Stimulated activated effector memory CD8-positive, alpha-beta T cell treated with anti-CD3 and anti-CD28 coated beads, Interleukin-12 subunit alpha, Interleukin-12 subunit beta, amount 100 ng/mL, for 72 hours (primary cell): ENCODE measurements at regions not wholly inside any gene's neighbourhood (a gene's known extent, or its start where the extent isn't known, plus 50 kb on each side); places are given as distances from the start of the nearest gene placed in this dataset.

Source experiments
- ATAC-seq: fragments of 150-1000 bp; cut with Tn5 transposase; 2 replicates; pipeline ENCODE4 v1.10.0; 2021
- DNase-seq, 2 donors: peaks; one replicate each; pipeline ENCODE4 v3.0.0; 2021 to 2022; ENCODE audit warnings: low spot score in 2 of 2
- H3K27ac Mint-ChIP-seq: one replicate; pipeline ENCODE4 v1.8.0; 2022; ENCODE audit warnings: mild to moderate bottlenecking, mixed read lengths
- H3K36me3 Mint-ChIP-seq: one replicate; pipeline ENCODE4 v1.8.0; 2022; ENCODE audit warnings: mild to moderate bottlenecking, mixed read lengths
- H3K4me1 Mint-ChIP-seq: one replicate; pipeline ENCODE4 v1.8.0; 2022; ENCODE audit warnings: mixed read lengths
- H3K4me3 Mint-ChIP-seq: one replicate; pipeline ENCODE4 v1.8.0; 2022; ENCODE audit warnings: mild to moderate bottlenecking, mixed read lengths
- H3K9me3 Mint-ChIP-seq: one replicate; pipeline ENCODE4 v1.8.0; 2022; ENCODE audit warnings: mixed read lengths

GRCh38 chr14:62308316-62308715 lies 546.1 kb downstream of the SNAPC1 start:
- Mint-ChIP-seq H3K36me3 (no peaks in the 10 kb centered on the region), H3K9me3 (no peaks in the 10 kb centered on the region), H3K4me1 (no peaks in the 10 kb centered on the region), H3K4me3 (no peak overlapping the region), H3K27ac (no peak overlapping the region)
- no peak for DNase-seq
- no peak for ATAC-seq

GRCh38 chr14:62308891-62309290 lies 546.7 kb downstream of the SNAPC1 start:
- Mint-ChIP-seq H3K4me1 (no peaks in the 10 kb centered on the region), H3K27ac (no peak overlapping the region), H3K4me3 (no peak overlapping the region), H3K36me3 (no peaks in the 10 kb centered on the region), H3K9me3 (no peaks in the 10 kb centered on the region)
- DNase-seq (no peak), ATAC-seq (no peak)

- no peaks in the 10 kb centered on the region for H3K4me1 Mint-ChIP-seq
- DNase-seq (no peak), ATAC-seq (no peak)
- no peak overlapping the region for H3K4me3 Mint-ChIP-seq
- H3K9me3 Mint-ChIP-seq = no peaks in the 10 kb centered on the region
- H3K27ac Mint-ChIP-seq = no peak overlapping the region
- no peaks in the 10 kb centered on the region for H3K36me3 Mint-ChIP-seq
These were observed 551.0 kb downstream of the SNAPC1 start for GRCh38 chr14:62313212-62313611.

- ATAC-seq (no peak), DNase-seq (no peak)
- Mint-ChIP-seq H3K36me3 (no peaks in the 10 kb centered on the region), H3K4me3 (no peak overlapping the region), H3K4me1 (no peaks in the 10 kb centered on the region), H3K27ac (no peak overlapping the region), H3K9me3 (no peaks in the 10 kb centered on the region)
These were observed 552.0 kb downstream of the SNAPC1 start for GRCh38 chr14:62314221-62314620.

- Mint-ChIP-seq H3K4me1 (no peaks in the 10 kb centered on the region), H3K4me3 (no peak overlapping the region), H3K9me3 (no peaks in the 10 kb centered on the region), H3K27ac (no peak overlapping the region), H3K36me3 (no peaks in the 10 kb centered on the region)
- DNase-seq (no peak), ATAC-seq (no peak)
These were observed 552.7 kb downstream of the SNAPC1 start for GRCh38 chr14:62314871-62315270.

GRCh38 chr14:62315631-62316030 lies 553.4 kb downstream of the SNAPC1 start:
- ATAC-seq (no peak), DNase-seq (no peak)
- Mint-ChIP-seq H3K36me3 (no peaks in the 10 kb centered on the region), H3K4me1 (no peaks in the 10 kb centered on the region), H3K27ac (no peak overlapping the region), H3K9me3 (no peaks in the 10 kb centered on the region), H3K4me3 (no peak overlapping the region)

GRCh38 chr14:62322216-62322615 lies 560.0 kb downstream of the SNAPC1 start:
- Mint-ChIP-seq H3K27ac (no peak overlapping the region), H3K4me3 (no peak overlapping the region), H3K4me1 (no peaks in the 10 kb centered on the region), H3K36me3 (no peaks in the 10 kb centered on the region), H3K9me3 (peaks cover 7% of the 10 kb centered on the region)
- DNase-seq (no peak), ATAC-seq (no peak)

- Mint-ChIP-seq H3K4me3 (no peak overlapping the region), H3K36me3 (no peaks in the 10 kb centered on the region), H3K4me1 (no peaks in the 10 kb centered on the region), H3K27ac (no peak overlapping the region), H3K9me3 (peaks cover 9% of the 10 kb centered on the region)
- DNase-seq (no peak), ATAC-seq (no peak)
These were observed 567.2 kb downstream of the SNAPC1 start for GRCh38 chr14:62329427-62329826.

GRCh38 chr14:62347562-62348011 lies 585.4 kb downstream of the SNAPC1 start:
- H3K27ac Mint-ChIP-seq = no peak overlapping the region
- peaks cover 4% of the 10 kb centered on the region for H3K9me3 Mint-ChIP-seq
- ATAC-seq (no peak), DNase-seq (no peak)
- H3K4me1 Mint-ChIP-seq = no peaks in the 10 kb centered on the region
- H3K36me3 Mint-ChIP-seq = no peaks in the 10 kb centered on the region
- no peak overlapping the region for H3K4me3 Mint-ChIP-seq

GRCh38 chr14:62357362-62357761 lies 595.1 kb downstream of the SNAPC1 start:
- DNase-seq = no peak
- Mint-ChIP-seq H3K9me3 (peaks cover 17% of the 10 kb centered on the region), H3K27ac (no peak overlapping the region), H3K4me1 (no peaks in the 10 kb centered on the region), H3K4me3 (no peak overlapping the region), H3K36me3 (no peaks in the 10 kb centered on the region)
- no peak for ATAC-seq

GRCh38 chr14:62364161-62364560 lies 601.9 kb downstream of the SNAPC1 start:
- Mint-ChIP-seq H3K36me3 (no peaks in the 10 kb centered on the region), H3K27ac (no peak overlapping the region), H3K4me3 (no peak overlapping the region), H3K9me3 (peaks cover 7% of the 10 kb centered on the region), H3K4me1 (no peaks in the 10 kb centered on the region)
- DNase-seq (no peak), ATAC-seq (no peak)

GRCh38 chr14:62364800-62365280 lies 602.6 kb downstream of the SNAPC1 start:
- Mint-ChIP-seq H3K27ac (no peak overlapping the region), H3K4me3 (no peak overlapping the region), H3K4me1 (no peaks in the 10 kb centered on the region), H3K9me3 (peaks cover 7% of the 10 kb centered on the region), H3K36me3 (no peaks in the 10 kb centered on the region)
- ATAC-seq (no peak), DNase-seq (no peak)

- no peak for ATAC-seq
These were observed 607.8 kb downstream of the SNAPC1 start for GRCh38 chr14:62369919-62370560.

GRCh38 chr14:62373944-62374343 lies 611.7 kb downstream of the SNAPC1 start:
- Mint-ChIP-seq H3K27ac (no peak overlapping the region), H3K9me3 (peaks cover 8% of the 10 kb centered on the region), H3K4me3 (no peak overlapping the region), H3K4me1 (no peaks in the 10 kb centered on the region), H3K36me3 (no peaks in the 10 kb centered on the region)
- ATAC-seq = no peak
- no peak for DNase-seq

More at GRCh38 chr14:62369919-62370560, 607.8 kb downstream of the SNAPC1 start:
- DNase-seq = no peak
- H3K9me3 Mint-ChIP-seq = peaks cover 4% of the 10 kb centered on the region
- no peak overlapping the region for H3K27ac Mint-ChIP-seq
- no peak overlapping the region for H3K4me3 Mint-ChIP-seq
- H3K4me1 Mint-ChIP-seq = no peaks in the 10 kb centered on the region
- no peaks in the 10 kb centered on the region for H3K36me3 Mint-ChIP-seq

- no peaks in the 10 kb centered on the region for H3K4me1 Mint-ChIP-seq
- no peaks in the 10 kb centered on the region for H3K36me3 Mint-ChIP-seq
- H3K27ac Mint-ChIP-seq = no peak overlapping the region
- H3K9me3 Mint-ChIP-seq = peaks cover 8% of the 10 kb centered on the region
- ATAC-seq (no peak), DNase-seq (no peak)
- no peak overlapping the region for H3K4me3 Mint-ChIP-seq
These were observed 615.8 kb downstream of the SNAPC1 start for GRCh38 chr14:62378057-62378456.

GRCh38 chr14:62381311-62382070 lies 619.3 kb downstream of the SNAPC1 start:
- no peak overlapping the region for H3K27ac Mint-ChIP-seq
- H3K4me1 Mint-ChIP-seq = no peaks in the 10 kb centered on the region
- no peaks in the 10 kb centered on the region for H3K36me3 Mint-ChIP-seq
- no peak for ATAC-seq
- H3K9me3 Mint-ChIP-seq = peaks cover 11% of the 10 kb centered on the region
- no peak for DNase-seq
- no peak overlapping the region for H3K4me3 Mint-ChIP-seq
